Endothelial cell of umbilical vein (primary cell): ENCODE measurements at regions not wholly inside any gene's neighbourhood (a gene's known extent, or its start where the extent isn't known, plus 50 kb on each side); places are given as distances from the start of the nearest gene placed in this dataset.

Experiments used
- BruUV-seq: library from RNA; stranded (reverse); fragments of 400-500 nt; replicated peaks from 2 replicates; lab custom pipeline; 2021; lab: Mats Ljungman, UMichigan
- CTCF ChIA-PET: fragments of 300-600, 350-600 bp; sonication (Branson Sonifier 250); formaldehyde crosslinking; loops from one replicate; lab custom pipeline; 2021; ENCODE audit warnings: antibody characterized with exemption, inconsistent platforms; lab: Charles Lee
- POLR2A ChIA-PET: fragments of 300-600, 350-600 bp; sonication (Branson Sonifier 250); formaldehyde crosslinking; loops from one replicate; lab custom pipeline; 2021; ENCODE audit warnings: antibody characterized with exemption, inconsistent platforms; lab: Charles Lee
- DNase-seq: peaks from one replicate; pipeline ENCODE4 v3.0.0-alpha.2; 2011; ENCODE audit warnings: low read depth, low spot score
- FAIRE-seq: peaks from 2 replicates; lab custom pipeline; 2011; peaks lifted over from hg19 to GRCh38; lab: Jason Lieb, UNC
- H2AFZ ChIP-seq: 2 replicates; pipeline ENCODE4 v1.6.0; 2012; ENCODE audit warnings: low read depth, low read length, control low read depth, inconsistent platforms
- H3K27ac ChIP-seq: 2 replicates; pipeline ENCODE4 v1.5.1; 2011; ENCODE audit warnings: low read depth, mild to moderate bottlenecking, control low read depth, low read length, moderate library complexity; ENCODE audit not compliant: insufficient read depth
- H3K27me3 ChIP-seq, 2 experiments: 2 replicates each; pipeline versions ENCODE4 v1.6.0 to v1.6.1; 2011; ENCODE audit warnings: low read length in 2 of 2, mixed read lengths in 1 of 2; ENCODE audit not compliant: control insufficient read depth in 2 of 2, insufficient read depth in 2 of 2
- H3K36me3 ChIP-seq, 2 experiments: 2 replicates in 1 of 2; 3 replicates in 1 of 2; pipeline ENCODE4 v1.5.1; 2011; ENCODE audit warnings: low read length in 2 of 2, mild to moderate bottlenecking in 1 of 2, moderate library complexity in 1 of 2; ENCODE audit not compliant: control insufficient read depth in 2 of 2, insufficient read depth in 2 of 2; ENCODE audit errors: extremely low read depth in 1 of 2
- H3K4me1 ChIP-seq: 3 replicates; pipeline ENCODE4 v1.5.1; 2011; ENCODE audit warnings: mild to moderate bottlenecking, low read length; ENCODE audit not compliant: control insufficient read depth, insufficient read depth; ENCODE audit errors: extremely low read depth
- H3K4me2 ChIP-seq: 2 replicates; pipeline ENCODE4 v1.6.1; 2011; ENCODE audit warnings: low read length, control low read depth, mixed read lengths; ENCODE audit not compliant: insufficient read depth
- H3K4me3 ChIP-seq, 3 experiments: fragments of 200-600 bp in 1 of 3; sonication (generic), shearing (Covaris generic) in 1 of 3; replicated peaks in 1 of 3; 2 replicates each; pipeline ENCODE4 v1.5.1; 2011 to 2016; ENCODE audit warnings: control low read depth in 3 of 3, low read length in 3 of 3, mild to moderate bottlenecking in 2 of 3, inconsistent platforms in 1 of 3, low read depth in 1 of 3, moderate library complexity in 1 of 3; ENCODE audit not compliant: insufficient read depth in 1 of 3
- H3K79me2 ChIP-seq: 2 replicates; pipeline ENCODE4 v1.6.0; 2012; ENCODE audit warnings: low read length, inconsistent platforms; ENCODE audit not compliant: control insufficient read depth, insufficient read depth
- H3K9ac ChIP-seq: replicated peaks from 2 replicates; pipeline ENCODE3; 2011; ENCODE audit warnings: low read length, control low read depth; ENCODE audit not compliant: insufficient read depth; ENCODE audit errors: extremely low read depth
- H3K9me1 ChIP-seq: replicated peaks from 3 replicates; pipeline ENCODE4 v1.6.0; 2011; ENCODE audit warnings: mild to moderate bottlenecking, low read length; ENCODE audit not compliant: control insufficient read depth, insufficient read depth; ENCODE audit errors: extremely low read depth
- H3K9me3 ChIP-seq: replicated peaks from 2 replicates; pipeline ENCODE4 v1.5.1; 2012; ENCODE audit warnings: low read length, inconsistent platforms; ENCODE audit not compliant: control insufficient read depth, insufficient read depth
- H4K20me1 ChIP-seq: replicated peaks from 2 replicates; pipeline ENCODE3; 2011; ENCODE audit warnings: mild to moderate bottlenecking, low read length; ENCODE audit not compliant: control insufficient read depth, insufficient read depth; ENCODE audit errors: extremely low read depth
- EZH2 ChIP-seq: IDR thresholded peaks from 2 replicates; pipeline ENCODE4 v1.6.1; 2012; ENCODE audit warnings: borderline replicate concordance, low read depth, mild to moderate bottlenecking, moderate library complexity, low read length, inconsistent platforms; ENCODE audit not compliant: severe bottlenecking
- FOS ChIP-seq: IDR thresholded peaks from 2 replicates; pipeline ENCODE4 v1.6.1; 2011; ENCODE audit warnings: mild to moderate bottlenecking, low read length, moderate library complexity, borderline replicate concordance; ENCODE audit not compliant: insufficient read depth
- GATA2 ChIP-seq: IDR thresholded peaks from 2 replicates; pipeline ENCODE4 v1.7.0; 2011; ENCODE audit warnings: low read depth, mild to moderate bottlenecking, moderate library complexity, mixed read lengths, low read length; ENCODE audit not compliant: insufficient read length, insufficient read depth
- JUN ChIP-seq: IDR thresholded peaks from 2 replicates; pipeline ENCODE4 v1.6.1; 2011; ENCODE audit warnings: borderline replicate concordance, low read depth; ENCODE audit not compliant: insufficient read length, insufficient read depth
- MYC ChIP-seq: IDR thresholded peaks from one replicate; pipeline ENCODE4 v1.6.1; 2011; ENCODE audit warnings: mild to moderate bottlenecking, low read depth, low read length
- POLR2A ChIP-seq: IDR thresholded peaks from 2 replicates; pipeline ENCODE4 v1.6.1; 2012; ENCODE audit warnings: low read depth, mild to moderate bottlenecking, control low read depth, low read length
- POLR2AphosphoS5 ChIP-seq: IDR thresholded peaks from 2 replicates; pipeline ENCODE4 v1.6.1; 2012; ENCODE audit warnings: low read depth, mild to moderate bottlenecking, control low read depth, low read length, moderate library complexity; ENCODE audit not compliant: insufficient read depth
- dilution Hi-C: fragments of 300-500 bp; cut with MboI; formaldehyde crosslinking; loops from one replicate; pipeline ENCODE4 v1.15.0; 2019; ENCODE audit warnings: low sequenced_read_pairs; ENCODE audit not compliant: extremely low pct_ligation_motif_present
- intact Hi-C: fragments of 100-400 bp; cut with micrococcal nuclease; formaldehyde crosslinking; loops from one replicate; pipeline ENCODE4 v1.10.0; 2022
- TF ChIP-seq, protein P1 (sequence below): IDR thresholded peaks from 2 replicates; pipeline ENCODE4 v1.6.1; 2011; ENCODE audit not compliant: insufficient read depth, insufficient read length
- TF ChIP-seq, protein P2 (sequence below), 2 donors: IDR thresholded peaks; 1 replicate in 1 of 2; 2 replicates in 1 of 2; pipeline ENCODE4 v1.5.1; 2011; ENCODE audit warnings: low read length in 2 of 2, mild to moderate bottlenecking in 2 of 2, moderate library complexity in 2 of 2, control low read depth in 1 of 2, inconsistent platforms in 1 of 2, low read depth in 1 of 2; ENCODE audit not compliant: insufficient read depth in 1 of 2; ENCODE audit errors: extremely low read depth in 1 of 2

DNA sequence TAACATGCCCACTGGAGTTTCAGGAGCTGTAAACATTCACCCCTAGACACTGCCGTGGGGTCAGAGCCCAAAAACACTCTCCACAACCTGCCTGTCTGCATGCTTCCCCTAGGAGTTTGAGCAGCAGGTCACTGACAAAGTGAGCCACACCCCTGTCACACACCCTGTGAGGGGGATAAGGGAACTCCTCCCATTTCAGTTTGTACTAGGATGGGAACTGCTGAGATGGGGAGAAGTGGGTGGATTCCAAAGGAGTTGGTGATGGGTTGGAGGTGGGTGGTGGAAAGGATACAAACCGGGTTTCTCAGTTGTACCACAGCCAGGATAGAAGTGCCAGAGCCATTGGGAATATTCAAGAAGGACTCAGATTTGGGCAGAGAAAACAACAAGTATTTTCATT is 140.2 kb downstream of the MIS18A start:
- no peaks in the 10 kb centered on the region for H3K9me1 ChIP-seq
- no peak for DNase-seq
- CTCF ChIA-PET: no interaction called here
- no peaks in the 10 kb centered on the region for H3K36me3 ChIP-seq
- POLR2A ChIA-PET: no interaction called here
- FAIRE-seq: no peak
- no peak overlapping the region for H3K4me2 ChIP-seq
- no peaks in the 10 kb centered on the region for H3K4me1 ChIP-seq
- H3K4me3 ChIP-seq: no peak overlapping the region
- H3K9ac ChIP-seq: no peak overlapping the region
- TF ChIP-seq, protein P1, sequence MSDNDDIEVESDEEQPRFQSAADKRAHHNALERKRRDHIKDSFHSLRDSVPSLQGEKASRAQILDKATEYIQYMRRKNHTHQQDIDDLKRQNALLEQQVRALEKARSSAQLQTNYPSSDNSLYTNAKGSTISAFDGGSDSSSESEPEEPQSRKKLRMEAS: no peak
- TF ChIP-seq GATA2 (no peak), EZH2 (no peak), POLR2A (no peak)
- no peak overlapping the region for H2AFZ ChIP-seq
- H4K20me1 ChIP-seq: no peaks in the 10 kb centered on the region
- no peaks in the 10 kb centered on the region for H3K9me3 ChIP-seq
- dilution Hi-C loops: no loop called here
- no peak overlapping the region for H3K27ac ChIP-seq
- no peaks in the 10 kb centered on the region for H3K79me2 ChIP-seq
- H3K27me3 ChIP-seq: no peaks in the 10 kb centered on the region
- intact Hi-C loops: no loop called here
- no TSS peak for BruUV-seq

DNA sequence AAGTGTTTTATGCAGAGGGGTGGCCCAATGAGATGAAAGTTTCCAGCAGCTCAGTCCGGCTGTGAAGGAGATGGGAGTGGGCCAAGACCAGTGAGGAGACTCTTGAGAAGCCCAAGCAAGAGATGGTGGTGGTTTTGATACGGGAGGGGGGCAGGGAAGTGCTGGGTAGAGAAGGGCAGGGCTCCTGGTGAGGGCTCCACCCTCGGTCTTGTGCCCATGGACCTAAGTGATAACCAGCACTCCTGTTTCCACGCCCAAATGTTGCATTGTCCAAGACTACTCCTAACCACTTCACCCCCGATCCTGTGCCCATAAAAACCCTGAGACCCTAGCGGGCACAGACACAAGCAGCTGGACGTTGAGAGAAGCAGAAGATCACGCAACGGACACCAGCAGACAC is 140.9 kb downstream of the MIS18A start:
- CTCF ChIA-PET: no interaction called here
- no peaks in the 10 kb centered on the region for H3K36me3 ChIP-seq
- no peak overlapping the region for H2AFZ ChIP-seq
- no peak overlapping the region for H3K27ac ChIP-seq
- no peaks in the 10 kb centered on the region for H3K27me3 ChIP-seq
- H4K20me1 ChIP-seq: no peaks in the 10 kb centered on the region
- no peak overlapping the region for H3K4me2 ChIP-seq
- no peak for TF ChIP-seq FOS
- TF ChIP-seq JUN: no peak
- no peak for TF ChIP-seq MYC
- no peak for TF ChIP-seq POLR2AphosphoS5
- TF ChIP-seq, protein P1: no peak
- no peak for TF ChIP-seq GATA2
- TF ChIP-seq, protein P2, sequence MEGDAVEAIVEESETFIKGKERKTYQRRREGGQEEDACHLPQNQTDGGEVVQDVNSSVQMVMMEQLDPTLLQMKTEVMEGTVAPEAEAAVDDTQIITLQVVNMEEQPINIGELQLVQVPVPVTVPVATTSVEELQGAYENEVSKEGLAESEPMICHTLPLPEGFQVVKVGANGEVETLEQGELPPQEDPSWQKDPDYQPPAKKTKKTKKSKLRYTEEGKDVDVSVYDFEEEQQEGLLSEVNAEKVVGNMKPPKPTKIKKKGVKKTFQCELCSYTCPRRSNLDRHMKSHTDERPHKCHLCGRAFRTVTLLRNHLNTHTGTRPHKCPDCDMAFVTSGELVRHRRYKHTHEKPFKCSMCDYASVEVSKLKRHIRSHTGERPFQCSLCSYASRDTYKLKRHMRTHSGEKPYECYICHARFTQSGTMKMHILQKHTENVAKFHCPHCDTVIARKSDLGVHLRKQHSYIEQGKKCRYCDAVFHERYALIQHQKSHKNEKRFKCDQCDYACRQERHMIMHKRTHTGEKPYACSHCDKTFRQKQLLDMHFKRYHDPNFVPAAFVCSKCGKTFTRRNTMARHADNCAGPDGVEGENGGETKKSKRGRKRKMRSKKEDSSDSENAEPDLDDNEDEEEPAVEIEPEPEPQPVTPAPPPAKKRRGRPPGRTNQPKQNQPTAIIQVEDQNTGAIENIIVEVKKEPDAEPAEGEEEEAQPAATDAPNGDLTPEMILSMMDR (IDR thresholded peaks at IDR 0.05; ENCODE audit: extremely low read depth in 1 of 2, insufficient read depth in 1 of 2, low read depth in 1 of 2, low read length in 2 of 2): no peak
- DNase-seq (no peak), FAIRE-seq (no peak)
- no peak overlapping the region for H3K9ac ChIP-seq
- H3K9me3 ChIP-seq: no peaks in the 10 kb centered on the region
- no peak overlapping the region for H3K4me3 ChIP-seq
- no peaks in the 10 kb centered on the region for H3K4me1 ChIP-seq
- POLR2A ChIA-PET: no interaction called here
- BruUV-seq: no TSS peak
- no peaks in the 10 kb centered on the region for H3K79me2 ChIP-seq
- dilution Hi-C loops (no loop called here), intact Hi-C loops (no loop called here)
- H3K9me1 ChIP-seq: no peaks in the 10 kb centered on the region
